ENCODE measurements at regions not wholly inside any gene's neighbourhood (a gene's known extent, or its start where the extent isn't known, plus 50 kb on each side); places are given as distances from the start of the nearest gene placed in this dataset.
"Not testable (repeated sequence)": the region's sequence is repeated elsewhere in the genome, so short reads cannot be mapped to it uniquely, and the experiment has no call there.

DNA sequence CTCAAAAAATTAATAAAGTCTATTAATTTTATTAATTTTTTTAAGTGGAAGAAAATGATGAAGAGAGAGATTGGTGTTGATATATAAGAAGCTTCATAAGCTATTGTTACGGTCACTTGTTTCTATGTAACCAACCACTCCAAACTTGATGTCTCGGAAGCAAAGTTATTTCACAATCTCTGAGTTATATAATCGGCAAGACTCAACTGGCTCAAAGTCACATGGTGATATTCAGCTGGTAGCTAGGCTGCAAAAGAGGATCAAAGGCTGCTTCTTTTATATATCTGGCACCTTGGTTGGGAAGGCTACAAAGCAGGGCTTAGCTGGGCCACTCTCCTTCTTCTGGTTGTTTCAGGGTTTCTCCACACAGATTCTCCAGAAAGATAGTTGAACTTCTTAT, 245.1 kb upstream of the ARHGAP42 start:
- intact Hi-C loops (cut with DNase I): no loop called here
- Histone ChIP-seq H3K4me1 (ENCODE audit: insufficient read depth) (peaks cover 2% of the 10 kb centered on the region), H3K36me3 (no peaks in the 10 kb centered on the region), H3K27ac (no peak overlapping the region), H3K4me3 (no peak overlapping the region), H3K27me3 (no peaks in the 10 kb centered on the region), H3K9me3 (no peaks in the 10 kb centered on the region)
- 92 to 97% (median 95%) methylated on average over 3 of the region's 3 CpGs for WGBS, 3 donors
- TF ChIP-seq, protein P1, sequence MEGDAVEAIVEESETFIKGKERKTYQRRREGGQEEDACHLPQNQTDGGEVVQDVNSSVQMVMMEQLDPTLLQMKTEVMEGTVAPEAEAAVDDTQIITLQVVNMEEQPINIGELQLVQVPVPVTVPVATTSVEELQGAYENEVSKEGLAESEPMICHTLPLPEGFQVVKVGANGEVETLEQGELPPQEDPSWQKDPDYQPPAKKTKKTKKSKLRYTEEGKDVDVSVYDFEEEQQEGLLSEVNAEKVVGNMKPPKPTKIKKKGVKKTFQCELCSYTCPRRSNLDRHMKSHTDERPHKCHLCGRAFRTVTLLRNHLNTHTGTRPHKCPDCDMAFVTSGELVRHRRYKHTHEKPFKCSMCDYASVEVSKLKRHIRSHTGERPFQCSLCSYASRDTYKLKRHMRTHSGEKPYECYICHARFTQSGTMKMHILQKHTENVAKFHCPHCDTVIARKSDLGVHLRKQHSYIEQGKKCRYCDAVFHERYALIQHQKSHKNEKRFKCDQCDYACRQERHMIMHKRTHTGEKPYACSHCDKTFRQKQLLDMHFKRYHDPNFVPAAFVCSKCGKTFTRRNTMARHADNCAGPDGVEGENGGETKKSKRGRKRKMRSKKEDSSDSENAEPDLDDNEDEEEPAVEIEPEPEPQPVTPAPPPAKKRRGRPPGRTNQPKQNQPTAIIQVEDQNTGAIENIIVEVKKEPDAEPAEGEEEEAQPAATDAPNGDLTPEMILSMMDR (IDR thresholded peaks at IDR 0.05): no peak
- TF ChIP-seq POLR2A (IDR thresholded peaks at IDR 0.05) (no peak), EP300 (IDR thresholded peaks at IDR 0.05) (no peak)
- DNase-seq: no peak

DNA sequence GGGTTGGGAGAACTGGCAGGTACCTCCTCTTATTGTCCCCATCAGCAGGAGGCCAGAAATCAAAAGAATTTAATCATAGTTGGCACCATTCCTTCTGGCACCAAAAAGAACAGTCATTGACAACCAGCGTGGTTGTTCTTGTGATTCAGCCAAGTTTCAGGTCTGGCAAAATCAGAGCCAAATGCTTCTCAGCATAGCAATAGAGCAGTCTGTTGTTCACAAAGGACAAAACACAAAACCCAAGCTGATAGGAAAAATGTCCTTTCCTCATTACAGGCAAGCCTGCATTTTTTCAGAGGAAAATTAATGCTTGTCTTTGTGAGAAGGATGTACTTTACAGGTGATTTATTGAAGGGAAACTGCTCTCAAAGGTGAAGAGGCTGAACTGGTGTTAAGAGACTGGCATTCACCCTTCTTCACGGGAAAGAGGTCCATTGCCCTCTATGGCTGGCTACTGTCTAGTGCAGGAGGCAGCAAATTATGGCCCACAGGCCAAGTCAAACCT, 241.8 kb upstream of the ARHGAP42 start:
- Histone ChIP-seq H3K36me3 (no peaks in the 10 kb centered on the region), H3K27me3 (no peaks in the 10 kb centered on the region), H3K27ac (no peak overlapping the region), H3K4me1 (ENCODE audit: insufficient read depth) (peaks cover 2% of the 10 kb centered on the region), H3K9me3 (no peaks in the 10 kb centered on the region), H3K4me3 (no peak overlapping the region)
- DNase-seq: no peak
- 4 to 9% (median 7%) methylated on average over 2 of the region's 2 CpGs for WGBS, 3 donors
- TF ChIP-seq, protein P1 (IDR thresholded peaks at IDR 0.05): no peak
- TF ChIP-seq POLR2A (IDR thresholded peaks at IDR 0.05) (no peak), EP300 (IDR thresholded peaks at IDR 0.05) (no peak)
- intact Hi-C loops (cut with DNase I): no loop called here

DNA sequence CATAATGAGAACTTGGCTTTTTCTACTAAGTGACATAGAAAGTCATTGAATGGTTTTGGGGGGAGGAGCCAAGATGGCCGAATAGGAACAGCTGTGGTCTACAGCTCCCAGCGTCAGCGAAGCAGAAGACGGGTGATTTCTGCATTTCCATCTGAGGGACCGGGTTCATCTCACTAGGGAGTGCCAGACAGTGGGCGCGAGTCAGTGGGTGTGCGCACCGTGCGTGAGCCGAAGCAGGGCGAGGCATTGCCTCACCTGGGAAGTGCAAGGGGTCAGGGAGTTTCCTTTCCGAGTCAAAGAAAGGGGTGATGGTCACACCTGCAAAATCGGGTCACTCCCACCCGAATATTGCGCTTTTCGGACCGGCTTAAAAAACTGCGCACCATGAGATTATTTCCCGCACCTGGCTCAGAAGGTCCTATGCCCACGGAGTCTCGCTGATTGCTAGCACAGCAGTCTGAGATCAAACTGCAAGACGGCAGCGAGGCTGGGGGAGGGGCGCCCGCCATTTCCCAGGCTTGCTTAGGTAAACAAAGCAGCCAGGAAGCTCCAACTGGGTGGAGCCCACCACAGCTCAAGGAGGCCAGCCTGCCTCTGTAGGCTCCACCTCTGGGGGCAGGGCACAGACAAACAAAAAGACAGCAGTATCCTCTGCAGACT, 235.2 kb upstream of the ARHGAP42 start:
- H3K9me3 ChIP-seq; H3K4me1 ChIP-seq (ENCODE audit: insufficient read depth); H3K27me3 ChIP-seq; H3K27ac ChIP-seq; H3K36me3 ChIP-seq; H3K4me3 ChIP-seq; intact Hi-C loops (cut with DNase I); DNase-seq: not testable (repeated sequence)
- WGBS, 3 donors: 89 to 94% (median 92%) methylated on average over 26 of the region's 26 CpGs

DNA sequence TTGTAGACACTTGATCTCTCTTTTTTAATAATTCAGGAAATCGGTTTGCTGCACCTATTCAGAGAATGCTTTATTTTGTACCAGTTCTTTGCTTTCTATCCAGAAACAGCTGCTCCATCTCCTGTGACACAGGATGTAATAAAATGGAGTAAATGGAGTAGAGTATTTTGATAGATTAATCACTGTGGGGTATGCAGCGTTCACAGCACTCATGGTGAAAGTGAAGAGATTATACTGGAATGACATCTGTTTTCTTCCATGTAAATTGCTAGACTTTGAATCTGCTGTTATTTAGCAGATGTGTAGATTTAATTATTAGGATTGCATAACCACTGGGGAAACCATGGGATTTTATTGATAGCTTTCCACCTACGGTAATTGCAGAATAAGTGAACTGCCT, 227.3 kb upstream of the ARHGAP42 start:
- no peaks in the 10 kb centered on the region for H3K9me3 ChIP-seq
- H3K4me1 ChIP-seq (ENCODE audit: insufficient read depth): no peaks in the 10 kb centered on the region
- TF ChIP-seq, protein P1 (IDR thresholded peaks at IDR 0.05): no peak
- TF ChIP-seq EP300 (IDR thresholded peaks at IDR 0.05) (no peak), POLR2A (IDR thresholded peaks at IDR 0.05) (no peak)
- H3K4me3 ChIP-seq: no peak overlapping the region
- WGBS, 3 donors: 38 to 55% (median 49%) methylated on average over 3 of the region's 3 CpGs
- no peak overlapping the region for H3K27ac ChIP-seq
- no peaks in the 10 kb centered on the region for H3K27me3 ChIP-seq
- DNase-seq: no peak
- intact Hi-C loops (cut with DNase I): no loop called here
- no peaks in the 10 kb centered on the region for H3K36me3 ChIP-seq

DNA sequence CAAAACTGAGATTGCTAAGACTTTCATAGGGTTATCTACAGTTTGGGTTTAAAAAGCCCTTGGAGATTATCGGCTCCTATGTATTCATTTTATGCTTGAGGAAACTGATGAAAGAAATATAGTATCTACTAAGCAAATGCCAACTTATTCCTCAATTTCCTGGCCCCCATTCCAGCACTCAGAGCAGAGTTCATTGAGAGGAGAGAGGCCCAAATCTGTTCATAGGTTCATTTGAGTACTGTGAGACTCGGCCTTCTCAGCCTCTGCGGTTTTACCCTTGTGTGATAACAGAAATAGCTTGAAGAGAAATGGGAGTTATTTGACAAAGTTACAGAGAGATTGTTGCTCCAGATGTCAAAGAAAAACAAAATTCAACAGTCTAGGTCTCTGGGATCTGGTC, 226.7 kb upstream of the ARHGAP42 start:
- Histone ChIP-seq H3K27ac (no peak overlapping the region), H3K27me3 (no peaks in the 10 kb centered on the region), H3K4me3 (no peak overlapping the region), H3K9me3 (no peaks in the 10 kb centered on the region), H3K36me3 (no peaks in the 10 kb centered on the region), H3K4me1 (ENCODE audit: insufficient read depth) (no peaks in the 10 kb centered on the region)
- 61 to 74% (median 61%) methylated on average over 3 of the region's 3 CpGs for WGBS, 3 donors
- DNase-seq: no peak
- intact Hi-C loops (cut with DNase I): no loop called here
- TF ChIP-seq, protein P1 (IDR thresholded peaks at IDR 0.05): no peak
- TF ChIP-seq EP300 (IDR thresholded peaks at IDR 0.05): no peak
- no peak for TF ChIP-seq POLR2A (IDR thresholded peaks at IDR 0.05)
